ENCODE measurements at regions not wholly inside any gene's neighbourhood (a gene's known extent, or its start where the extent isn't known, plus 50 kb on each side); places are given as distances from the start of the nearest gene placed in this dataset.
A peak's percentile ranks its signal among the peaks of the same experiment; 100 is the strongest.
"Not testable (repeated sequence)": the region's sequence is repeated elsewhere in the genome, so short reads cannot be mapped to it uniquely, and the experiment has no call there.

- Histone ChIP-seq H3K36me3 (ENCODE audit: insufficient read depth, low read length) (no peaks in the 10 kb centered on the region), H3K27me3 (ENCODE audit: control insufficient read depth, insufficient read depth, low read length) (no peaks in the 10 kb centered on the region), H3K9me3 (replicated peaks; ENCODE audit: low read length) (no peaks in the 10 kb centered on the region), H3K9ac (ENCODE audit: low read depth, low read length) (no peak overlapping the region), H3K4me3 (ENCODE audit: low read length) (no peak overlapping the region), H3K4me2 (ENCODE audit: low read length) (no peak overlapping the region), H3K4me1 (ENCODE audit: control insufficient read depth, insufficient read depth, low read length) (no peaks in the 10 kb centered on the region)
These were observed 138.6 kb upstream of the PRICKLE2 start for GRCh38 chr3:64363842-64364241.

GRCh38 chr3:64361962-64362735, 136.9 kb upstream of the PRICKLE2 start:
- H3K4me1 ChIP-seq (ENCODE audit: control insufficient read depth, insufficient read depth, low read length), result no peaks in the 10 kb centered on the region
- no peaks in the 10 kb centered on the region for H3K27me3 ChIP-seq (ENCODE audit: control insufficient read depth, insufficient read depth, low read length)
- H3K36me3 ChIP-seq (ENCODE audit: insufficient read depth, low read length), result no peaks in the 10 kb centered on the region
- no peak overlapping the region for H3K9ac ChIP-seq (ENCODE audit: low read depth, low read length)
- no peak overlapping the region for H3K4me3 ChIP-seq (ENCODE audit: low read length)
- no peak overlapping the region for H3K4me2 ChIP-seq (ENCODE audit: low read length)
- no peaks in the 10 kb centered on the region for H3K9me3 ChIP-seq (replicated peaks; ENCODE audit: low read length)

- not testable (repeated sequence) for H3K27me3 ChIP-seq (ENCODE audit: control insufficient read depth, insufficient read depth, low read length); H3K36me3 ChIP-seq (ENCODE audit: insufficient read depth, low read length); H3K4me2 ChIP-seq (ENCODE audit: low read length); H3K4me3 ChIP-seq (ENCODE audit: low read length); H3K4me1 ChIP-seq (ENCODE audit: control insufficient read depth, insufficient read depth, low read length); H3K9ac ChIP-seq (ENCODE audit: low read depth, low read length); H3K9me3 ChIP-seq (replicated peaks; ENCODE audit: low read length)
These were observed 135.8 kb upstream of the PRICKLE2 start for GRCh38 chr3:64361036-64361435.

- Histone ChIP-seq H3K27me3 (ENCODE audit: control insufficient read depth, insufficient read depth, low read length) (no peaks in the 10 kb centered on the region), H3K36me3 (ENCODE audit: insufficient read depth, low read length) (no peaks in the 10 kb centered on the region), H3K9me3 (replicated peaks; ENCODE audit: low read length) (no peaks in the 10 kb centered on the region), H3K4me1 (ENCODE audit: control insufficient read depth, insufficient read depth, low read length) (peaks cover 5% of the 10 kb centered on the region), H3K9ac (ENCODE audit: low read depth, low read length) (no peak overlapping the region), H3K4me2 (ENCODE audit: low read length) (no peak overlapping the region), H3K4me3 (ENCODE audit: low read length) (no peak overlapping the region)
These were observed 135.0 kb upstream of the PRICKLE2 start for GRCh38 chr3:64360280-64360679.

- Histone ChIP-seq H3K27me3 (ENCODE audit: control insufficient read depth, insufficient read depth, low read length) (no peaks in the 10 kb centered on the region), H3K4me2 (ENCODE audit: low read length) (no peak overlapping the region), H3K9ac (ENCODE audit: low read depth, low read length) (no peak overlapping the region), H3K4me3 (ENCODE audit: low read length) (no peak overlapping the region), H3K4me1 (ENCODE audit: control insufficient read depth, insufficient read depth, low read length) (peaks cover 8% of the 10 kb centered on the region), H3K9me3 (replicated peaks; ENCODE audit: low read length) (no peaks in the 10 kb centered on the region), H3K36me3 (ENCODE audit: insufficient read depth, low read length) (no peaks in the 10 kb centered on the region)
These were observed 134.5 kb upstream of the PRICKLE2 start for GRCh38 chr3:64359735-64360134.

GRCh38 chr3:64358853-64359252, 133.6 kb upstream of the PRICKLE2 start:
- no peak overlapping the region for H3K4me3 ChIP-seq (ENCODE audit: low read length)
- no peak overlapping the region for H3K4me2 ChIP-seq (ENCODE audit: low read length)
- no peaks in the 10 kb centered on the region for H3K9me3 ChIP-seq (replicated peaks; ENCODE audit: low read length)
- peaks cover 17% of the 10 kb centered on the region for H3K4me1 ChIP-seq (ENCODE audit: control insufficient read depth, insufficient read depth, low read length)
- no peak overlapping the region for H3K9ac ChIP-seq (ENCODE audit: low read depth, low read length)
- H3K36me3 ChIP-seq (ENCODE audit: insufficient read depth, low read length), result no peaks in the 10 kb centered on the region
- no peaks in the 10 kb centered on the region for H3K27me3 ChIP-seq (ENCODE audit: control insufficient read depth, insufficient read depth, low read length)

- H3K4me3 ChIP-seq (ENCODE audit: low read length), result no peak overlapping the region
- H3K9me3 ChIP-seq (replicated peaks; ENCODE audit: low read length), result no peaks in the 10 kb centered on the region
- no peaks in the 10 kb centered on the region for H3K36me3 ChIP-seq (ENCODE audit: insufficient read depth, low read length)
- H3K27me3 ChIP-seq (ENCODE audit: control insufficient read depth, insufficient read depth, low read length), result no peaks in the 10 kb centered on the region
- H3K4me1 ChIP-seq (ENCODE audit: control insufficient read depth, insufficient read depth, low read length), result peaks cover 23% of the 10 kb centered on the region
- H3K4me2 ChIP-seq (ENCODE audit: low read length), result no peak overlapping the region
- H3K9ac ChIP-seq (ENCODE audit: low read depth, low read length), result no peak overlapping the region
These were observed 132.9 kb upstream of the PRICKLE2 start for GRCh38 chr3:64358176-64358575.

GRCh38 chr3:64357481-64357880, 132.2 kb upstream of the PRICKLE2 start:
- H3K4me3 ChIP-seq (ENCODE audit: low read length), result no peak overlapping the region
- H3K27me3 ChIP-seq (ENCODE audit: control insufficient read depth, insufficient read depth, low read length), result no peaks in the 10 kb centered on the region
- no peaks in the 10 kb centered on the region for H3K9me3 ChIP-seq (replicated peaks; ENCODE audit: low read length)
- peaks cover 30% of the 10 kb centered on the region for H3K4me1 ChIP-seq (ENCODE audit: control insufficient read depth, insufficient read depth, low read length)
- no peak overlapping the region for H3K4me2 ChIP-seq (ENCODE audit: low read length)
- H3K36me3 ChIP-seq (ENCODE audit: insufficient read depth, low read length), result no peaks in the 10 kb centered on the region
- no peak overlapping the region for H3K9ac ChIP-seq (ENCODE audit: low read depth, low read length)

- Histone ChIP-seq H3K9me3 (replicated peaks; ENCODE audit: low read length) (no peaks in the 10 kb centered on the region), H3K9ac (ENCODE audit: low read depth, low read length) (no peak overlapping the region), H3K27me3 (ENCODE audit: control insufficient read depth, insufficient read depth, low read length) (no peaks in the 10 kb centered on the region), H3K4me3 (ENCODE audit: low read length) (no peak overlapping the region), H3K4me1 (ENCODE audit: control insufficient read depth, insufficient read depth, low read length) (peaks cover 45% of the 10 kb centered on the region), H3K4me2 (ENCODE audit: low read length) (peak overlapping the region; percentile 3), H3K36me3 (ENCODE audit: insufficient read depth, low read length) (no peaks in the 10 kb centered on the region)
These were observed 130.1 kb upstream of the PRICKLE2 start for GRCh38 chr3:64355401-64355807.

GRCh38 chr3:64354956-64355355, 129.7 kb upstream of the PRICKLE2 start:
- no peak overlapping the region for H3K4me2 ChIP-seq (ENCODE audit: low read length)
- no peaks in the 10 kb centered on the region for H3K36me3 ChIP-seq (ENCODE audit: insufficient read depth, low read length)
- peaks cover 45% of the 10 kb centered on the region for H3K4me1 ChIP-seq (ENCODE audit: control insufficient read depth, insufficient read depth, low read length)
- no peak overlapping the region for H3K9ac ChIP-seq (ENCODE audit: low read depth, low read length)
- H3K4me3 ChIP-seq (ENCODE audit: low read length), result no peak overlapping the region
- H3K27me3 ChIP-seq (ENCODE audit: control insufficient read depth, insufficient read depth, low read length), result no peaks in the 10 kb centered on the region
- H3K9me3 ChIP-seq (replicated peaks; ENCODE audit: low read length), result no peaks in the 10 kb centered on the region

- H3K4me2 ChIP-seq (ENCODE audit: low read length), result no peak overlapping the region
- H3K36me3 ChIP-seq (ENCODE audit: insufficient read depth, low read length), result no peaks in the 10 kb centered on the region
- no peak overlapping the region for H3K4me3 ChIP-seq (ENCODE audit: low read length)
- H3K27me3 ChIP-seq (ENCODE audit: control insufficient read depth, insufficient read depth, low read length), result no peaks in the 10 kb centered on the region
- H3K9ac ChIP-seq (ENCODE audit: low read depth, low read length), result no peak overlapping the region
- H3K9me3 ChIP-seq (replicated peaks; ENCODE audit: low read length), result no peaks in the 10 kb centered on the region
- peaks cover 45% of the 10 kb centered on the region for H3K4me1 ChIP-seq (ENCODE audit: control insufficient read depth, insufficient read depth, low read length)
These were observed 129.0 kb upstream of the PRICKLE2 start for GRCh38 chr3:64354221-64354620.

- H3K9me3 ChIP-seq (replicated peaks; ENCODE audit: low read length), result no peaks in the 10 kb centered on the region
- no peak overlapping the region for H3K9ac ChIP-seq (ENCODE audit: low read depth, low read length)
- H3K27me3 ChIP-seq (ENCODE audit: control insufficient read depth, insufficient read depth, low read length), result no peaks in the 10 kb centered on the region
- H3K4me2 ChIP-seq (ENCODE audit: low read length), result peak overlapping the region; percentile 35
- peaks cover 45% of the 10 kb centered on the region for H3K4me1 ChIP-seq (ENCODE audit: control insufficient read depth, insufficient read depth, low read length)
- no peaks in the 10 kb centered on the region for H3K36me3 ChIP-seq (ENCODE audit: insufficient read depth, low read length)
- H3K4me3 ChIP-seq (ENCODE audit: low read length), result no peak overlapping the region
These were observed 128.0 kb upstream of the PRICKLE2 start for GRCh38 chr3:64353226-64353625.

All from skeletal muscle satellite cell (primary cell).